CD4-positive, alpha-beta T cell (primary cell): ENCODE measurements at regions not wholly inside any gene's neighbourhood (a gene's known extent, or its start where the extent isn't known, plus 50 kb on each side); places are given as distances from the start of the nearest gene placed in this dataset.
A peak's percentile ranks its signal among the peaks of the same experiment; 100 is the strongest.

Experiments
- ATAC-seq: fragments of 200-7000 bp; cut with Tn5 transposase; one replicate; pipeline ENCODE4 v1.10.0; 2022; ENCODE audit warnings: mild to moderate bottlenecking; ENCODE audit not compliant: poor library complexity
- CTCF ChIA-PET: fragments of 350-600 bp; sonication (Branson Sonifier 250); formaldehyde crosslinking; loops from one replicate; lab custom pipeline; 2021; ENCODE audit warnings: antibody characterized with exemption, inconsistent platforms; lab: Charles Lee
- POLR2A ChIA-PET: fragments of 350-600 bp; sonication (Branson Sonifier 250); formaldehyde crosslinking; loops from one replicate; lab custom pipeline; 2021; ENCODE audit warnings: antibody characterized with exemption, inconsistent platforms; lab: Charles Lee
- DNase-seq, 14 experiments: peaks; one replicate each; pipeline ENCODE4 v3.0.0-alpha.2; 2013 to 2020; ENCODE audit warnings: mixed read lengths in 2 of 14
- H3K27ac ChIP-seq, 2 donors: one replicate each; pipeline versions ENCODE4 v1.5.1 to v1.7.0; 2013; ENCODE audit warnings: low read length in 2 of 2, low read depth in 1 of 2, mild to moderate bottlenecking in 1 of 2
- H3K27me3 ChIP-seq, 2 experiments: 1 replicate in 1 of 2; 2 replicates in 1 of 2; pipeline versions ENCODE4 v1.6.1 to v1.7.0; 2013; ENCODE audit warnings: low read length in 2 of 2, control low read depth in 1 of 2, mild to moderate bottlenecking in 1 of 2, moderate library complexity in 1 of 2; ENCODE audit not compliant: insufficient read depth in 2 of 2, control insufficient read depth in 1 of 2
- H3K36me3 ChIP-seq: one replicate; pipeline ENCODE4 v1.6.1; 2013; ENCODE audit warnings: low read length, control low read depth; ENCODE audit not compliant: insufficient read depth
- H3K4me1 ChIP-seq: one replicate; pipeline ENCODE4 v1.6.1; 2013; ENCODE audit warnings: low read length, control low read depth; ENCODE audit not compliant: insufficient read depth
- H3K4me3 ChIP-seq: one replicate; pipeline ENCODE4 v1.5.1; 2013; ENCODE audit warnings: mild to moderate bottlenecking, low read length, moderate library complexity
- H3K9me3 ChIP-seq, 2 experiments: 1 replicate in 1 of 2; 2 replicates in 1 of 2; pipeline versions ENCODE4 v1.6.1 to v1.7.0; 2013; ENCODE audit warnings: low read length in 2 of 2, mild to moderate bottlenecking in 2 of 2, control low read depth in 1 of 2, moderate library complexity in 1 of 2; ENCODE audit not compliant: control insufficient read depth in 1 of 2, insufficient read depth in 1 of 2
- H3K27ac Mint-ChIP-seq: one replicate; pipeline ENCODE4 v1.8.0; 2020; ENCODE audit warnings: mixed read lengths
- H3K27me3 Mint-ChIP-seq: one replicate; pipeline ENCODE4 v1.8.0; 2021; ENCODE audit warnings: mixed read lengths
- H3K36me3 Mint-ChIP-seq: one replicate; pipeline ENCODE4 v1.8.0; 2021; ENCODE audit warnings: low read depth, mixed read lengths
- H3K4me1 Mint-ChIP-seq: one replicate; pipeline ENCODE4 v1.8.0; 2021; ENCODE audit warnings: low read depth, mixed read lengths
- H3K4me3 Mint-ChIP-seq: one replicate; pipeline ENCODE4 v1.8.0; 2020; ENCODE audit warnings: mild to moderate bottlenecking, mixed read lengths
- H3K9me3 Mint-ChIP-seq: one replicate; pipeline ENCODE4 v1.8.0; 2020; ENCODE audit warnings: mixed read lengths
- CTCF ChIP-seq: fragments of 200-600 bp; IDR thresholded peaks from one replicate; pipeline ENCODE4 v1.8.0; 2022; ENCODE audit warnings: antibody characterized with exemption, mild to moderate bottlenecking
- intact Hi-C, 2 experiments: fragments of 100-400 bp; cut with DNase I in 1 of 2; cut with micrococcal nuclease in 1 of 2; formaldehyde crosslinking; loops; one replicate each; pipeline versions ENCODE4 v1.15.1 to v1.9.0; 2023 to 2025; cut with DNase I, micrococcal nuclease

DNA sequence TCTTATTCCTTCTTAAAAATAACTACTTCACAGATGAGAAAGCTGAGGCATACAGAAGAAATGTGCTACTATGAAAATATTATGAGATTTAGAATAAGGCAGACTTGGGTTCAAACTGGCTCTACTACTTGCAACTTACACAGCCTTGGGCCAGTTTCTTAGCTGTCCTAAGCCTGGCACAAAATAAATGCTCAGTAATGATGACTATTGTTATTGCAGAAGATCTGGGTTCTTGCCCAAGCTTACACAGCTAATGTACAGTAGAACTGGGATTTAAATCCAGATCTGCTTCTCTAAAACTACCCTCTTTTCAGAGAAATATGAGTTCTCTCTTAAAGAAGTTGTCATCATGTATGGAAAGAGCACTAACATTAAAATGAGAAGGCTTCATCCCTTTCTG lies 228.2 kb upstream of the TPRG1 start:
- H3K4me3 ChIP-seq, result no peak overlapping the region
- no peaks in the 10 kb centered on the region for H3K9me3 ChIP-seq
- intact Hi-C loops, result no loop called here
- H3K4me3 Mint-ChIP-seq, result no peak overlapping the region
- H3K4me1 ChIP-seq, result peaks cover 11% of the 10 kb centered on the region
- no peaks in the 10 kb centered on the region for H3K27me3 ChIP-seq
- ATAC-seq (no peak), DNase-seq (peak in 1 of 14 experiments; percentile 24)
- POLR2A ChIA-PET, result no interaction called here
- CTCF ChIA-PET, result no interaction called here
- H3K27ac ChIP-seq, result no peak overlapping the region
- no peaks in the 10 kb centered on the region for H3K36me3 ChIP-seq
- peaks cover 14% of the 10 kb centered on the region for H3K27me3 Mint-ChIP-seq
- no peaks in the 10 kb centered on the region for H3K4me1 Mint-ChIP-seq
- no peaks in the 10 kb centered on the region for H3K36me3 Mint-ChIP-seq
- no peaks in the 10 kb centered on the region for H3K9me3 Mint-ChIP-seq
- H3K27ac Mint-ChIP-seq, result no peak overlapping the region
- TF ChIP-seq CTCF, result no peak

DNA sequence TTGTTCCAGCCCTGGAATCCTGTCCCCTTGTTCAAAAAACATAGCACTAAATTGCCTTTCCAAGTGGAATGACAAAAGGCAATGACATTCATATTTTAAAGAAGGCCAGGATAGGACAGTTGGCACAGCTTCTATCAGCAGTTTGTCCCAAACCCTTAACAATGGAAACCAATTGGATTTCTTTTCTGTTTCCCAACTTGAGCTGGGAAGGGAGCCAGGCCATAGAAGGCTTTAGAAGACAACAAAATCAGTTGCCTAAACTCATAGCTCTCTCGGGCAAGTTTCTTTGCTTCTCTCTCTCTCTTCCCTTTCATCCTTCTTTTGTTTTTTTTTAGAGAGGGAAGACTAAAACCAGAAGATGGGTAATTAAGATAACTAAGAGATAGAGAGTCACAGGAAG lies 227.7 kb upstream of the TPRG1 start:
- H3K4me1 ChIP-seq, result peaks cover 11% of the 10 kb centered on the region
- H3K36me3 ChIP-seq, result no peaks in the 10 kb centered on the region
- no peak overlapping the region for H3K27ac ChIP-seq
- no peaks in the 10 kb centered on the region for H3K4me1 Mint-ChIP-seq
- H3K9me3 ChIP-seq, result no peaks in the 10 kb centered on the region
- no peak overlapping the region for H3K27ac Mint-ChIP-seq
- no peak overlapping the region for H3K4me3 Mint-ChIP-seq
- no peaks in the 10 kb centered on the region for H3K27me3 ChIP-seq
- ChIA-PET POLR2A (no interaction called here), CTCF (no interaction called here)
- intact Hi-C loops, result no loop called here
- TF ChIP-seq CTCF, result no peak
- H3K9me3 Mint-ChIP-seq, result no peaks in the 10 kb centered on the region
- DNase-seq (no peak), ATAC-seq (no peak)
- H3K36me3 Mint-ChIP-seq, result no peaks in the 10 kb centered on the region
- peaks cover 18% of the 10 kb centered on the region for H3K27me3 Mint-ChIP-seq
- no peak overlapping the region for H3K4me3 ChIP-seq

DNA sequence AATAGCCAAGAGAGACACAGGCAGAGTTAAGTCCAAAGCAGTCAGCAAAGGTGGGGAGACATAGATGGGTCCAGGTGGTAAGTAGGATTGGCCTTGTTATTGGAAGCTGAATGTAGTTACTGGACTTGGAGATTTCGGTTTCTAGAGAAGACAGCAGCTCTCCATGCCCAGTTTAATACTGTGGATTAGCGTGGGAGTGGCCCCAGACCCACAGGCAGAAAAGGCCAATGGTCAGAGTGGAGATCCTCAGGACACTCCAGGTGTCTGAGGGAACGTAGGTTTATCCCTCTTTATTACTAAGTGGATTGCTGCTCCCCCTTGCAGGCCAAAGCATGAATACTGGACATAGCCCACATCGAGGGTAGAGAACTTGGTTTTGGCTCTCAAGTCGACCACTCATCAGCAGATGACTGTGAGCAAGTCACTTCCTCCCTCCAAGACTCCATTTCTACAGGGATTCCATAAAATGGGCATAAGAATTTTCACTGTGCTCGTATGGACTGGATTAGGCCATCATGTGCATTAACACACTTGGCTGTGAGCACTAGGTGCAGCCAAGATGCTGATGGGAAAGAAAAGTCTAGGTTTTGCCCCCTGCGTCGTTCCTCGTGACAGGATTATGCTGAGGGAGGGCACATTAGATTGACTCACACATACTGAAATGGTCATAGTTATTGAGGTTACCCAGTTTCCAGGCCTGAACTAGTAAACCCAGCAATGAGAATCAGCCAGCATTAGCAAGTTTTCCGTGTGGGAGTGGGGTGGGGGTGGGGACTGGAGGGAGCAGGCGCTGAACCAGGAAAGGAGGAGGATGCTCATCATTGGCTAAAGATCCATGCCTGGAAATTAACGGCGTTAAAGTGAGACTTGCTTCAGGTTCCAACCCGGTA lies 225.2 kb upstream of the TPRG1 start:
- ChIA-PET POLR2A (interaction anchor here (0.5 kb wide), 1 partner anchor 233 kb away, joined by 3 read pairs; no protein-coding TSS in a partner anchor), CTCF (no interaction called here)
- TF ChIP-seq CTCF, result no peak
- intact Hi-C loops, result no loop called here
- DNase-seq (peak in 2 of 14 experiments; percentile 32 to 55), ATAC-seq (no peak)
- Histone ChIP-seq H3K36me3 (no peaks in the 10 kb centered on the region), H3K9me3 (no peaks in the 10 kb centered on the region), H3K4me1 (peaks cover 13% of the 10 kb centered on the region), H3K4me3 (no peak overlapping the region), H3K27me3 (no peaks in the 10 kb centered on the region), H3K27ac (no peak overlapping the region)
- H3K27ac Mint-ChIP-seq, result no peak overlapping the region
- H3K9me3 Mint-ChIP-seq, result no peaks in the 10 kb centered on the region
- no peaks in the 10 kb centered on the region for H3K4me1 Mint-ChIP-seq
- no peak overlapping the region for H3K4me3 Mint-ChIP-seq
- no peaks in the 10 kb centered on the region for H3K36me3 Mint-ChIP-seq
- peaks cover 31% of the 10 kb centered on the region for H3K27me3 Mint-ChIP-seq
